HEK293 (cell line): ENCODE measurements at regions not wholly inside any gene's neighbourhood (a gene's known extent, or its start where the extent isn't known, plus 50 kb on each side); places are given as distances from the start of the nearest gene placed in this dataset.

Experiments used
- CTCF ChIA-PET: fragments of 350-600 bp; formaldehyde crosslinking; extraction: SDS; loops from one replicate; lab custom pipeline; 2021; ENCODE audit warnings: antibody characterized with exemption; lab: Yijun Ruan, JAX
- POLR2A ChIA-PET: fragments of 300-600 bp; formaldehyde crosslinking; extraction: SDS; loops from one replicate; lab custom pipeline; 2020; ENCODE audit warnings: antibody characterized with exemption, inconsistent platforms; lab: Yijun Ruan, JAX
- H3K27ac ChIP-seq: fragments of 200-500 bp; sonication (Bioruptor generic); 2 replicates; pipeline ENCODE4 v1.5.1; 2014; ENCODE audit warnings: low read depth, low read length, control low read depth, inconsistent platforms; ENCODE audit errors: extremely low read depth
- H3K36me3 ChIP-seq, 2 experiments: fragments of 200-500 bp in 1 of 2; sonication (Bioruptor generic) in 1 of 2; 1 replicate in 1 of 2; 2 replicates in 1 of 2; pipeline ENCODE4 v1.5.1; 2014 to 2017; ENCODE audit warnings: inconsistent platforms in 2 of 2, low read length in 2 of 2; ENCODE audit not compliant: control insufficient read depth in 2 of 2, insufficient read depth in 1 of 2
- H3K4me1 ChIP-seq: fragments of 200-500 bp; sonication (Bioruptor generic); 2 replicates; pipeline ENCODE4 v1.5.1; 2014; ENCODE audit warnings: mild to moderate bottlenecking, low read length, inconsistent platforms; ENCODE audit not compliant: control insufficient read depth, insufficient read depth
- H3K4me3 ChIP-seq: 2 replicates; pipeline ENCODE4 v1.5.1; 2011; ENCODE audit warnings: low read depth, mild to moderate bottlenecking, control low read depth, low read length, moderate library complexity
- H3K9me3 ChIP-seq: fragments of 200-500 bp; sonication (Bioruptor generic); 2 replicates; pipeline ENCODE4 v1.5.1; 2014; ENCODE audit warnings: low read depth, low read length, inconsistent platforms; ENCODE audit not compliant: control insufficient read depth, insufficient read depth
- EGR2 ChIP-seq: fragments of 450-650 bp; formaldehyde crosslinking; IDR thresholded peaks from 2 replicates; pipeline ENCODE4 v1.5.1; 2016; ENCODE audit warnings: low read depth, missing biosample characterization, missing genetic modification characterization
- IKZF3 ChIP-seq: fragments of 450-650 bp; IDR thresholded peaks from 2 replicates; pipeline ENCODE4 v1.5.0; 2018; ENCODE audit warnings: missing biosample characterization, mild to moderate bottlenecking, missing genetic modification characterization, moderate library complexity
- KLF17 ChIP-seq: fragments of 450-650 bp; formaldehyde crosslinking; IDR thresholded peaks from 2 replicates; pipeline ENCODE4 v1.5.1; 2016; ENCODE audit warnings: missing biosample characterization, missing genetic modification characterization
- YY2 ChIP-seq: fragments of 450-650 bp; formaldehyde crosslinking; IDR thresholded peaks from 2 replicates; pipeline ENCODE4 v1.5.1; 2016; ENCODE audit warnings: missing biosample characterization, missing genetic modification characterization
- ZBTB1 ChIP-seq: fragments of 450-650 bp; formaldehyde crosslinking; IDR thresholded peaks from 2 replicates; pipeline ENCODE4 v1.5.1; 2016; ENCODE audit warnings: missing biosample characterization, missing genetic modification characterization
- ZBTB11 ChIP-seq: fragments of 450-650 bp; formaldehyde crosslinking; conservative IDR thresholded peaks from 2 replicates; pipeline ENCODE4 v1.5.1; 2016; ENCODE audit warnings: low read depth, missing biosample characterization, missing genetic modification characterization
- ZBTB7A ChIP-seq: fragments of 450-650 bp; formaldehyde crosslinking; IDR thresholded peaks from 2 replicates; pipeline ENCODE4 v1.5.1; 2016; ENCODE audit warnings: low read depth, missing biosample characterization, missing genetic modification characterization
- ZFP37 ChIP-seq: fragments of 450-650 bp; formaldehyde crosslinking; IDR thresholded peaks from 2 replicates; pipeline ENCODE4 v1.5.1; 2016; ENCODE audit warnings: missing biosample characterization, missing genetic modification characterization
- ZNF114 ChIP-seq: fragments of 450-650 bp; formaldehyde crosslinking; IDR thresholded peaks from 2 replicates; pipeline ENCODE4 v1.5.0; 2017; ENCODE audit warnings: missing biosample characterization, missing genetic modification characterization
- ZNF121 ChIP-seq: fragments of 450-650 bp; formaldehyde crosslinking; IDR thresholded peaks from 2 replicates; pipeline ENCODE4 v1.5.1; 2016; ENCODE audit warnings: missing biosample characterization, missing genetic modification characterization
- ZNF157 ChIP-seq: fragments of 450-650 bp; formaldehyde crosslinking; IDR thresholded peaks from 2 replicates; pipeline ENCODE4 v1.5.1; 2016; ENCODE audit warnings: missing biosample characterization, missing genetic modification characterization
- ZNF2 ChIP-seq: fragments of 450-650 bp; formaldehyde crosslinking; IDR thresholded peaks from 2 replicates; pipeline ENCODE4 v1.5.1; 2016; ENCODE audit warnings: missing biosample characterization, missing genetic modification characterization
- ZNF274 ChIP-seq, 2 experiments: fragments of 200-500 bp in 1 of 2; fragments of 450-650 bp in 1 of 2; sonication (Bioruptor generic) in 1 of 2; formaldehyde crosslinking in 1 of 2; IDR thresholded peaks; 2 replicates each; pipeline versions ENCODE4 v1.5.1 to v1.6.1; 2014 to 2016; ENCODE audit warnings: borderline replicate concordance in 1 of 2, inconsistent platforms in 1 of 2, low read length in 1 of 2, missing biosample characterization in 1 of 2, missing genetic modification characterization in 1 of 2
- ZNF350 ChIP-seq: fragments of 450-650 bp; formaldehyde crosslinking; IDR thresholded peaks from 2 replicates; pipeline ENCODE4 v1.5.0; 2017; ENCODE audit warnings: missing biosample characterization, mild to moderate bottlenecking, missing genetic modification characterization
- ZNF473 ChIP-seq: fragments of 450-650 bp; formaldehyde crosslinking; IDR thresholded peaks from 2 replicates; pipeline ENCODE4 v1.5.1; 2017; ENCODE audit warnings: missing biosample characterization, missing genetic modification characterization
- ZNF48 ChIP-seq: fragments of 450-650 bp; formaldehyde crosslinking; IDR thresholded peaks from 2 replicates; pipeline ENCODE4 v1.5.1; 2016; ENCODE audit warnings: missing biosample characterization, missing genetic modification characterization
- ZNF530 ChIP-seq: fragments of 450-650 bp; formaldehyde crosslinking; IDR thresholded peaks from 2 replicates; pipeline ENCODE4 v1.5.1; 2016; ENCODE audit warnings: low read depth, missing biosample characterization, missing genetic modification characterization
- ZNF837 ChIP-seq: fragments of 450-650 bp; formaldehyde crosslinking; IDR thresholded peaks from 2 replicates; pipeline ENCODE4 v1.5.1; 2016; ENCODE audit warnings: missing biosample characterization, missing genetic modification characterization
- ZSCAN5A ChIP-seq: fragments of 450-650 bp; formaldehyde crosslinking; IDR thresholded peaks from 2 replicates; pipeline ENCODE4 v1.5.1; 2016; ENCODE audit warnings: missing biosample characterization, missing genetic modification characterization
- TF ChIP-seq, protein P1 (sequence below): IDR thresholded peaks from 2 replicates; pipeline ENCODE4 v1.6.1; 2011; ENCODE audit warnings: mild to moderate bottlenecking, low read depth, low read length, borderline replicate concordance
- TF ChIP-seq, protein P2 (sequence below): fragments of 450-650 bp; formaldehyde crosslinking; IDR thresholded peaks from 2 replicates; pipeline ENCODE4 v1.5.1; 2016; ENCODE audit warnings: missing biosample characterization, missing genetic modification characterization

DNA sequence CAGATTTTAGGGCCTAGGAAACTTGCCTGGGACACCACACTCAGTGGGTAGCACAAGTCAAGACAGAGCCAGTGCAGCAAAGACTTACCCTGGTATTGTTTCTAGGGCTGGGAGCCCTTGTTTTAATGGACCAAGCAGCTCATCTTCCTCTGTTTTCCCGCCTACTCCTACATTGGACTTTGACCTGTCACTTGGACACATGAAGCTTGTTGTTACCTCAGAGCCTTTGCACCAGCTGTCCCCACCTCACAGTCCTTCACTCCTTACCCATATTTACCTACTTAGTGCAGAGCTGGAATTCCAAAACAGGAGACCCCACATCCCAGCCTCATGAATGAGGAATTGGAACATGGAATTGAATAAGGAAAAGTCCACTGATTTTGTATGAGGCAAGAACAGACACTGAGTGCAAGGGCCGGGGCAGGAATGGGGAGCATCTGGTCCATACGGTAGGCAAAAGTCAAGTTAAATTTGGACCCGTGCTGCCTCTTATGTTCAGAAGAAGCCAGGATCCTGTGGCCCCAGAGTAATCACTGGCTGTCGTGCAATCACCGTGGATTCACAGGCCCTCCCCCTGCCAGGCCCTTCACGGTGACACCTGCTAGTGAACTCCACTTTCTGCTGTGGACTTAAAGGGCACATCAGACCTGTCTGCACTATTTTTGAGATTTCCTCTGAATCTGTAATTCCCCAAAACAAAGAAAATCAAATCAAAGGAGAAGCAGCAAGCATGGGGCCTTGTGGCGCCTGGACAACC, 236.9 kb upstream of the PMEPA1 start:
- Histone ChIP-seq H3K9me3 (no peaks in the 10 kb centered on the region), H3K4me3 (no peak overlapping the region), H3K27ac (no peak overlapping the region), H3K4me1 (0 out of 2 replicates have a peak, but pooled peaks cover 2% of the 10 kb centered on the region), H3K36me3 (no peaks in the 10 kb centered on the region)
- no peak for TF ChIP-seq IKZF3
- TF ChIP-seq ZFP37 (tag by site-specific recombination), result no peak
- no peak for TF ChIP-seq ZNF157 (tag by site-specific recombination)
- no peak for TF ChIP-seq ZNF2 (tag by site-specific recombination)
- no peak for TF ChIP-seq ZNF473 (tag by site-specific recombination)
- TF ChIP-seq, protein P1, sequence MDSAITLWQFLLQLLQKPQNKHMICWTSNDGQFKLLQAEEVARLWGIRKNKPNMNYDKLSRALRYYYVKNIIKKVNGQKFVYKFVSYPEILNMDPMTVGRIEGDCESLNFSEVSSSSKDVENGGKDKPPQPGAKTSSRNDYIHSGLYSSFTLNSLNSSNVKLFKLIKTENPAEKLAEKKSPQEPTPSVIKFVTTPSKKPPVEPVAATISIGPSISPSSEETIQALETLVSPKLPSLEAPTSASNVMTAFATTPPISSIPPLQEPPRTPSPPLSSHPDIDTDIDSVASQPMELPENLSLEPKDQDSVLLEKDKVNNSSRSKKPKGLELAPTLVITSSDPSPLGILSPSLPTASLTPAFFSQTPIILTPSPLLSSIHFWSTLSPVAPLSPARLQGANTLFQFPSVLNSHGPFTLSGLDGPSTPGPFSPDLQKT, result no peak
- no peak for TF ChIP-seq YY2 (tag by site-specific recombination)
- no peak for TF ChIP-seq EGR2 (tag by site-specific recombination)
- TF ChIP-seq ZNF274 (IDR thresholded peaks at IDR 0.05; ENCODE audit: low read length), result no peak
- TF ChIP-seq ZNF274 (tag by site-specific recombination; IDR thresholded peaks at IDR 0.05; ENCODE audit: borderline replicate concordance), result no peak
- TF ChIP-seq ZBTB7A (tag by site-specific recombination), result no peak
- ChIA-PET POLR2A (no interaction called here), CTCF (no interaction called here)

DNA sequence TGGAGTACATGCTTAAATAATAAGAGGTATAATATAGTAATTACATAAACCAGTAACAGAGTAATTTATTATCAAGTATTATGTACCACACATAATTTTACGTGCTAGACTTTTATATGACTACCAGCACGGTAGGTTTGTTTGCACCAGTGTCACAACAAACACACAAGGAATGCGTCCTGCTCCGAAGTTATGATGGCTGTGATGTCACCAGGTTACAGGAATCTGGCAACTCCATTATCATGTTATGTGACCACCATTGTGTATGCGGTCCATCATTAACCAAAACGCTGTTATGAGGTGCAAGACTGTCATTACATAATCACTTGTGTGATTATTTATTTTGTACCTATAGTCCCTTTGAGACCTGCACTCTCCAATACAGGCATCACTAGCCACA, 235.2 kb upstream of the PMEPA1 start:
- ChIA-PET CTCF (no interaction called here), POLR2A (no interaction called here)
- Histone ChIP-seq H3K36me3 (no peaks in the 10 kb centered on the region), H3K4me3 (no peak overlapping the region), H3K9me3 (no peaks in the 10 kb centered on the region), H3K4me1 (0 out of 2 replicates have a peak, but pooled peaks cover 2% of the 10 kb centered on the region), H3K27ac (no peak overlapping the region)
- TF ChIP-seq, protein P2, sequence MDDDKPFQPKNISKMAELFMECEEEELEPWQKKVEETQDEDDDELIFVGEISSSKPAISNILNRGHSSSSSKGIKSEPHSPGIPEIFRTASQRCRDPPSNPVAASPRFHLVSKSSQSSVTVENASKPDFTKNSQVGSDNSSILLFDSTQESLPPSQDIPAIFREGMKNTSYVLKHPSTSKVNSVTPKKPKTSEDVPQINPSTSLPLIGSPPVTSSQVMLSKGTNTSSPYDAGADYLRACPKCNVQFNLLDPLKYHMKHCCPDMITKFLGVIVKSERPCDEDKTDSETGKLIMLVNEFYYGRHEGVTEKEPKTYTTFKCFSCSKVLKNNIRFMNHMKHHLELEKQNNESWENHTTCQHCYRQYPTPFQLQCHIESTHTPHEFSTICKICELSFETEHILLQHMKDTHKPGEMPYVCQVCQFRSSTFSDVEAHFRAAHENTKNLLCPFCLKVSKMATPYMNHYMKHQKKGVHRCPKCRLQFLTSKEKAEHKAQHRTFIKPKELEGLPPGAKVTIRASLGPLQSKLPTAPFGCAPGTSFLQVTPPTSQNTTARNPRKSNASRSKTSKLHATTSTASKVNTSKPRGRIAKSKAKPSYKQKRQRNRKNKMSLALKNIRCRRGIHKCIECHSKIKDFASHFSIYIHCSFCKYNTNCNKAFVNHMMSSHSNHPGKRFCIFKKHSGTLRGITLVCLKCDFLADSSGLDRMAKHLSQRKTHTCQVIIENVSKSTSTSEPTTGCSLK (tag by site-specific recombination), result no peak
- TF ChIP-seq ZNF121 (tag by site-specific recombination) (no peak), ZBTB11 (no peak), ZNF114 (tag by site-specific recombination) (no peak), ZNF350 (tag by site-specific recombination) (no peak), KLF17 (tag by site-specific recombination) (no peak), ZNF48 (tag by site-specific recombination) (no peak), ZBTB1 (tag by site-specific recombination) (no peak), ZNF837 (tag by site-specific recombination) (no peak), ZSCAN5A (tag by site-specific recombination) (no peak), ZNF530 (tag by site-specific recombination) (no peak)
